ENCODE measurements at regions not wholly inside any gene's neighbourhood (a gene's known extent, or its start where the extent isn't known, plus 50 kb on each side); places are given as distances from the start of the nearest gene placed in this dataset.

- no peaks in the 10 kb centered on the region for H3K36me3 ChIP-seq (ENCODE audit: control insufficient read depth in 4 of 4, insufficient read depth in 4 of 4, low read length in 4 of 4)
- WGBS, 2 donors, result 90% methylated on average over 2 of the region's 2 CpGs
- H3K9me3 ChIP-seq (ENCODE audit: control insufficient read depth in 4 of 4, insufficient read depth in 3 of 4, low read length in 3 of 4), result peaks cover 0 to 10% (median 0%) of the 10 kb centered on the region in 4 donors
- H3K27me3 ChIP-seq (ENCODE audit: control insufficient read depth in 3 of 3, insufficient read depth in 3 of 3, low read length in 2 of 3), result peaks cover 0 to 5% (median 1%) of the 10 kb centered on the region in 3 donors
- no peak overlapping the region for H3K9ac ChIP-seq (ENCODE audit: insufficient read depth in 1 of 2, low read length in 2 of 2)
- DNase-seq, result no peak
- no peaks in the 10 kb centered on the region for H3K4me1 ChIP-seq (ENCODE audit: control insufficient read depth in 5 of 5, insufficient read depth in 5 of 5, low read length in 5 of 5)
- no peak overlapping the region for H3K27ac ChIP-seq (ENCODE audit: low read depth in 1 of 2, low read length in 1 of 2)
- no peak for ATAC-seq (ENCODE audit: insufficient read depth, low FRiP score)
- TF ChIP-seq CTCF (IDR thresholded peaks at IDR 0.05; ENCODE audit: control extremely low read depth, extremely low read depth), result no peak
- no peak overlapping the region for H3K4me3 ChIP-seq
Observed at GRCh38 chr17:33756021-33756420, 462.9 kb upstream of the ASIC2 start.

GRCh38 chr17:33765871-33766270 is 472.8 kb upstream of the ASIC2 start:
- H3K4me1 ChIP-seq (ENCODE audit: control insufficient read depth in 5 of 5, insufficient read depth in 5 of 5, low read length in 5 of 5), result peaks cover 0 to 13% (median 0%) of the 10 kb centered on the region in 5 donors
- 83 to 87% methylated on average over 1 of the region's 1 CpG for WGBS, 2 donors
- no peak overlapping the region for H3K27ac ChIP-seq (ENCODE audit: low read depth in 1 of 2, low read length in 1 of 2)
- no peak overlapping the region for H3K9ac ChIP-seq (ENCODE audit: insufficient read depth in 1 of 2, low read length in 2 of 2)
- H3K27me3 ChIP-seq (ENCODE audit: control insufficient read depth in 3 of 3, insufficient read depth in 3 of 3, low read length in 2 of 3), result peaks cover 0 to 4% (median 0%) of the 10 kb centered on the region in 3 donors
- H3K9me3 ChIP-seq (ENCODE audit: control insufficient read depth in 4 of 4, insufficient read depth in 3 of 4, low read length in 3 of 4), result no peaks in the 10 kb centered on the region
- no peaks in the 10 kb centered on the region for H3K36me3 ChIP-seq (ENCODE audit: control insufficient read depth in 4 of 4, insufficient read depth in 4 of 4, low read length in 4 of 4)
- TF ChIP-seq CTCF (IDR thresholded peaks at IDR 0.05; ENCODE audit: control extremely low read depth, extremely low read depth), result no peak
- DNase-seq (no peak), ATAC-seq (ENCODE audit: insufficient read depth, low FRiP score) (no peak)
- H3K4me3 ChIP-seq, result no peak overlapping the region

- H3K27ac ChIP-seq (ENCODE audit: low read depth in 1 of 2, low read length in 1 of 2), result no peak overlapping the region
- no peak for TF ChIP-seq CTCF (IDR thresholded peaks at IDR 0.05; ENCODE audit: control extremely low read depth, extremely low read depth)
- no peak overlapping the region for H3K4me3 ChIP-seq
- ATAC-seq (ENCODE audit: insufficient read depth, low FRiP score) (no peak), DNase-seq (peak; percentile 20 to 79 (median 74))
- WGBS, 2 donors, result 60 to 67% methylated on average over 3 of the region's 3 CpGs
- H3K9ac ChIP-seq (ENCODE audit: insufficient read depth in 1 of 2, low read length in 2 of 2), result no peak overlapping the region
- no peaks in the 10 kb centered on the region for H3K27me3 ChIP-seq (ENCODE audit: control insufficient read depth in 3 of 3, insufficient read depth in 3 of 3, low read length in 2 of 3)
- no peaks in the 10 kb centered on the region for H3K9me3 ChIP-seq (ENCODE audit: control insufficient read depth in 4 of 4, insufficient read depth in 3 of 4, low read length in 3 of 4)
- H3K36me3 ChIP-seq (ENCODE audit: control insufficient read depth in 4 of 4, insufficient read depth in 4 of 4, low read length in 4 of 4), result no peaks in the 10 kb centered on the region
- H3K4me1 ChIP-seq (ENCODE audit: control insufficient read depth in 5 of 5, insufficient read depth in 5 of 5, low read length in 5 of 5), result peaks cover 0 to 13% (median 0%) of the 10 kb centered on the region in 5 donors
Observed at GRCh38 chr17:33766721-33767120, 473.6 kb upstream of the ASIC2 start.

GRCh38 chr17:33769066-33769465 is 476.0 kb upstream of the ASIC2 start:
- no peak for TF ChIP-seq CTCF (IDR thresholded peaks at IDR 0.05; ENCODE audit: control extremely low read depth, extremely low read depth)
- no peaks in the 10 kb centered on the region for H3K36me3 ChIP-seq (ENCODE audit: control insufficient read depth in 4 of 4, insufficient read depth in 4 of 4, low read length in 4 of 4)
- no peaks in the 10 kb centered on the region for H3K9me3 ChIP-seq (ENCODE audit: control insufficient read depth in 4 of 4, insufficient read depth in 3 of 4, low read length in 3 of 4)
- ATAC-seq (ENCODE audit: insufficient read depth, low FRiP score) (no peak), DNase-seq (no peak)
- H3K27ac ChIP-seq (ENCODE audit: low read depth in 1 of 2, low read length in 1 of 2), result no peak overlapping the region
- peaks cover 0 to 13% (median 0%) of the 10 kb centered on the region in 5 donors for H3K4me1 ChIP-seq (ENCODE audit: control insufficient read depth in 5 of 5, insufficient read depth in 5 of 5, low read length in 5 of 5)
- no peaks in the 10 kb centered on the region for H3K27me3 ChIP-seq (ENCODE audit: control insufficient read depth in 3 of 3, insufficient read depth in 3 of 3, low read length in 2 of 3)
- H3K4me3 ChIP-seq, result no peak overlapping the region
- H3K9ac ChIP-seq (ENCODE audit: insufficient read depth in 1 of 2, low read length in 2 of 2), result no peak overlapping the region
- WGBS, 2 donors, result 85 to 87% methylated on average over 4 of the region's 4 CpGs

Measured in lung (tissue), 11 donors.